BE2C (cell line): ENCODE measurements at regions not wholly inside any gene's neighbourhood (a gene's known extent, or its start where the extent isn't known, plus 50 kb on each side); places are given as distances from the start of the nearest gene placed in this dataset.
"Not testable (repeated sequence)": the region's sequence is repeated elsewhere in the genome, so short reads cannot be mapped to it uniquely, and the experiment has no call there.

Experiments used
- DNase-seq: peaks from one replicate; pipeline ENCODE4 v3.0.0-alpha.2; 2020
- H3K27me3 ChIP-seq: fragments of 250-450 bp; sonication (Bioruptor Pico); 2 replicates; pipeline ENCODE4 v1.5.1; 2020; ENCODE audit warnings: mild to moderate bottlenecking
- H3K36me3 ChIP-seq: fragments of 250-450 bp; sonication (Bioruptor Pico); 2 replicates; pipeline ENCODE4 v1.5.1; 2020; ENCODE audit warnings: mild to moderate bottlenecking
- H3K4me1 ChIP-seq: fragments of 250-450 bp; sonication (Bioruptor Pico); 2 replicates; pipeline ENCODE4 v1.5.1; 2020
- H3K4me3 ChIP-seq: 2 replicates; pipeline ENCODE4 v1.5.1; 2011; ENCODE audit warnings: low read depth, low read length
- H3K9me3 ChIP-seq: fragments of 250-450 bp; sonication (Bioruptor Pico); 2 replicates; pipeline ENCODE4 v1.5.1; 2020
- TF ChIP-seq, protein P1 (sequence below): IDR thresholded peaks from 2 replicates; pipeline ENCODE4 v1.5.1; 2012; ENCODE audit warnings: mild to moderate bottlenecking, low read depth, low read length

- H3K4me3 ChIP-seq: no peak overlapping the region
- TF ChIP-seq, protein P1, sequence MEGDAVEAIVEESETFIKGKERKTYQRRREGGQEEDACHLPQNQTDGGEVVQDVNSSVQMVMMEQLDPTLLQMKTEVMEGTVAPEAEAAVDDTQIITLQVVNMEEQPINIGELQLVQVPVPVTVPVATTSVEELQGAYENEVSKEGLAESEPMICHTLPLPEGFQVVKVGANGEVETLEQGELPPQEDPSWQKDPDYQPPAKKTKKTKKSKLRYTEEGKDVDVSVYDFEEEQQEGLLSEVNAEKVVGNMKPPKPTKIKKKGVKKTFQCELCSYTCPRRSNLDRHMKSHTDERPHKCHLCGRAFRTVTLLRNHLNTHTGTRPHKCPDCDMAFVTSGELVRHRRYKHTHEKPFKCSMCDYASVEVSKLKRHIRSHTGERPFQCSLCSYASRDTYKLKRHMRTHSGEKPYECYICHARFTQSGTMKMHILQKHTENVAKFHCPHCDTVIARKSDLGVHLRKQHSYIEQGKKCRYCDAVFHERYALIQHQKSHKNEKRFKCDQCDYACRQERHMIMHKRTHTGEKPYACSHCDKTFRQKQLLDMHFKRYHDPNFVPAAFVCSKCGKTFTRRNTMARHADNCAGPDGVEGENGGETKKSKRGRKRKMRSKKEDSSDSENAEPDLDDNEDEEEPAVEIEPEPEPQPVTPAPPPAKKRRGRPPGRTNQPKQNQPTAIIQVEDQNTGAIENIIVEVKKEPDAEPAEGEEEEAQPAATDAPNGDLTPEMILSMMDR: no peak
- H3K4me1 ChIP-seq: no peaks in the 10 kb centered on the region
- H3K27me3 ChIP-seq: no peaks in the 10 kb centered on the region
- H3K36me3 ChIP-seq: no peaks in the 10 kb centered on the region
- DNase-seq: no peak
- H3K9me3 ChIP-seq: no peaks in the 10 kb centered on the region
Measured at GRCh38 chr13:86462011-86462410, 662.8 kb upstream of the SLITRK6 start.

- TF ChIP-seq, protein P1: 0 out of 2 replicates have a peak, but pooled peaks have one; percentile 3
Measured at GRCh38 chr13:86464193-86464592, 665.0 kb upstream of the SLITRK6 start.

GRCh38 chr13:86474971-86475370 lies 675.8 kb upstream of the SLITRK6 start:
- no peaks in the 10 kb centered on the region for H3K36me3 ChIP-seq
- no peak overlapping the region for H3K4me3 ChIP-seq
- no peaks in the 10 kb centered on the region for H3K4me1 ChIP-seq
- H3K27me3 ChIP-seq: no peaks in the 10 kb centered on the region
- no peak for DNase-seq
- H3K9me3 ChIP-seq: no peaks in the 10 kb centered on the region
- TF ChIP-seq, protein P1: no peak

More at GRCh38 chr13:86464193-86464592, 665.0 kb upstream of the SLITRK6 start:
- no peak for DNase-seq
- Histone ChIP-seq H3K4me3 (no peak overlapping the region), H3K9me3 (no peaks in the 10 kb centered on the region), H3K27me3 (no peaks in the 10 kb centered on the region; the same call in 1 of the 2 replicates), H3K4me1 (no peaks in the 10 kb centered on the region), H3K36me3 (no peaks in the 10 kb centered on the region)

DNA sequence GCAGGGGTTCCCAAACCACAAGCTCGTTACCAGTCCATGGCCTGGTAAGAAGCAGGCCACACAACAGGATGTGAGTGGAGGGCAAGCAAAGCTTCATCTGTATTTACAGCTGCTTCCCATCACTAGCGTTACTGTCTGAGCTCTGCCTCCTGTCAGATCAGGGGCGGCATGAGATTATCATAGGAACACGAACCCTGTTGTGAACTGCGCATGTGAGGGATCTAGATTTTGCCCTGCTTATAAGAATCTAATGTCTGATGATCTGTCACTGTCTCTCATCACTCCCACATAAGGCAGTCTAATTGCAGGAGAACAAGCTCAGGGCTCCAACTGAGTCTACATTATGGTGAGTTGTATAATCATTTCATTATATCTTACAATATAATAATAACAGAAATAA lies 677.4 kb upstream of the SLITRK6 start:
- H3K36me3 ChIP-seq: no peaks in the 10 kb centered on the region
- H3K27me3 ChIP-seq: no peaks in the 10 kb centered on the region
- H3K9me3 ChIP-seq: no peaks in the 10 kb centered on the region
- TF ChIP-seq, protein P1: no peak
- no peak overlapping the region for H3K4me3 ChIP-seq
- no peak for DNase-seq
- no peaks in the 10 kb centered on the region for H3K4me1 ChIP-seq

- no peak overlapping the region for H3K4me3 ChIP-seq
- TF ChIP-seq, protein P1: no peak
- no peaks in the 10 kb centered on the region for H3K9me3 ChIP-seq
- H3K4me1 ChIP-seq: no peaks in the 10 kb centered on the region
- H3K27me3 ChIP-seq: no peaks in the 10 kb centered on the region
- no peaks in the 10 kb centered on the region for H3K36me3 ChIP-seq
- DNase-seq: no peak
Measured at GRCh38 chr13:86486582-86486981, 687.4 kb upstream of the SLITRK6 start.

- H3K4me1 ChIP-seq: no peaks in the 10 kb centered on the region
- TF ChIP-seq, protein P1: no peak
Measured at GRCh38 chr13:86491121-86491520, 691.9 kb upstream of the SLITRK6 start.

DNA sequence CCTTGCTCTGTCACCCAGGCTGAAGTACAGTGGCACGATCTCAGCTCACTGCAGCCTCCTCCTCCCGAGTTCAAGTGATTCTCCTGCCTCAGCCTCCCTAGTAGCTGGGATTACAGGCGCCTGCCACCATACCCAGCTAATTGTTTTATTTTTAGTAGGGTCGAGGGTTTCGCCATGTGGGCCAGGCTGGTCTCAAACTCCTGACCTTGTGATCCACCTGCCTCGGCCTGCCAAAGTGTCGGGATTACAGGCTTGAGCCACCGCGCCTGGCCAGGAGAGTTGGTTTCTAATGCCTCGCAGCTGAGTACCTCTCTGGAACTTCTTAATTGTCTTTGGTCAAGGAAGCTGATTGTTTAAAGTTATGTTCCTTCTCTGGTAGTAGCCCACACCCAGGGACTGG lies 702.7 kb upstream of the SLITRK6 start:
- H3K36me3 ChIP-seq, H3K27me3 ChIP-seq, H3K4me3 ChIP-seq, DNase-seq, H3K9me3 ChIP-seq, H3K4me1 ChIP-seq: not testable (repeated sequence)

More at GRCh38 chr13:86491121-86491520, 691.9 kb upstream of the SLITRK6 start:
- Histone ChIP-seq H3K9me3 (no peaks in the 10 kb centered on the region), H3K4me3 (no peak overlapping the region), H3K27me3 (no peaks in the 10 kb centered on the region), H3K36me3 (no peaks in the 10 kb centered on the region)
- DNase-seq: no peak
